Smooth muscle cell (in vitro differentiated cells): ENCODE measurements at regions not wholly inside any gene's neighbourhood (a gene's known extent, or its start where the extent isn't known, plus 50 kb on each side); places are given as distances from the start of the nearest gene placed in this dataset.

Experiments
- DNase-seq: peaks from one replicate; lab custom pipeline; 2025; ENCODE audit not compliant: unreplicated experiment; lab: John Stamatoyannopoulos, UW
- H2AFZ ChIP-seq: fragments of 200-600 bp; sonication (generic); 2 replicates; pipeline ENCODE4 v1.6.0; 2016; ENCODE audit warnings: antibody characterized with exemption, low read depth, mild to moderate bottlenecking
- H3F3A ChIP-seq: fragments of 200-600 bp; sonication (generic); 2 replicates; pipeline ENCODE4 v1.6.0; 2017; ENCODE audit warnings: antibody characterized with exemption, low read depth
- H3K27ac ChIP-seq: fragments of 200-600 bp; sonication (generic); 2 replicates; pipeline ENCODE4 v1.5.1; 2016; ENCODE audit warnings: low read depth, mild to moderate bottlenecking
- H3K27me3 ChIP-seq: fragments of 200-600 bp; sonication (generic); 2 replicates; pipeline ENCODE4 v1.6.1; 2016; ENCODE audit warnings: low read depth, mild to moderate bottlenecking
- H3K36me3 ChIP-seq: fragments of 200-600 bp; sonication (generic); 2 replicates; pipeline ENCODE4 v1.5.1; 2016; ENCODE audit warnings: low read depth
- H3K4me1 ChIP-seq: fragments of 200-600 bp; sonication (generic); 2 replicates; pipeline ENCODE4 v1.5.1; 2016; ENCODE audit warnings: low read depth
- H3K4me2 ChIP-seq: fragments of 200-600 bp; sonication (generic); 2 replicates; pipeline ENCODE4 v1.6.0; 2016; ENCODE audit warnings: mild to moderate bottlenecking
- H3K4me3 ChIP-seq: fragments of 200-600 bp; sonication (generic); 2 replicates; pipeline ENCODE4 v1.5.1; 2016; ENCODE audit warnings: mild to moderate bottlenecking
- H3K79me2 ChIP-seq: fragments of 200-600 bp; sonication (generic); 2 replicates; pipeline ENCODE4 v1.6.0; 2016; ENCODE audit warnings: low read depth, mild to moderate bottlenecking
- H3K9ac ChIP-seq: fragments of 200-600 bp; sonication (generic); 2 replicates; pipeline ENCODE4 v1.6.0; 2016; ENCODE audit warnings: low read depth
- H3K9me3 ChIP-seq: fragments of 200-600 bp; sonication (generic); replicated peaks from 2 replicates; pipeline ENCODE4 v1.5.1; 2016; ENCODE audit warnings: low read depth
- H4K20me1 ChIP-seq: fragments of 200-600 bp; sonication (generic); 2 replicates; pipeline ENCODE4 v1.6.0; 2016; ENCODE audit warnings: low read depth
- CTCF ChIP-seq: fragments of 200-600 bp; sonication (generic); IDR thresholded peaks from 2 replicates; pipeline ENCODE4 v1.5.1; 2017; ENCODE audit warnings: borderline replicate concordance, mild to moderate bottlenecking, antibody characterized with exemption; ENCODE audit not compliant: insufficient read depth, poor library complexity, severe bottlenecking
- WGBS: methylation state at CpG from one replicate; pipeline ENCODE4 v1.1.7; 2016; ENCODE audit warnings: low lambda C conversion rate; 5-methylcytosine and 5-hydroxymethylcytosine counted together

GRCh38 chr1:169005776-169006175 is 100.7 kb upstream of the ATP1B1 start:
- 78% methylated on average over 4 of the region's 4 CpGs for WGBS
- no peak overlapping the region for H3K4me2 ChIP-seq
- DNase-seq, result no peak
- peaks cover 4% of the 10 kb centered on the region for H3F3A ChIP-seq
- TF ChIP-seq CTCF, result no peak
- no peak overlapping the region for H3K4me3 ChIP-seq
- peaks cover 7% of the 10 kb centered on the region for H3K4me1 ChIP-seq
- H3K27me3 ChIP-seq, result no peaks in the 10 kb centered on the region
- no peaks in the 10 kb centered on the region for H3K79me2 ChIP-seq
- H3K36me3 ChIP-seq, result no peaks in the 10 kb centered on the region
- peak overlapping the region; percentile 0 for H2AFZ ChIP-seq
- no peaks in the 10 kb centered on the region for H3K9me3 ChIP-seq
- no peaks in the 10 kb centered on the region for H4K20me1 ChIP-seq
- no peak overlapping the region for H3K27ac ChIP-seq
- no peak overlapping the region for H3K9ac ChIP-seq

DNA sequence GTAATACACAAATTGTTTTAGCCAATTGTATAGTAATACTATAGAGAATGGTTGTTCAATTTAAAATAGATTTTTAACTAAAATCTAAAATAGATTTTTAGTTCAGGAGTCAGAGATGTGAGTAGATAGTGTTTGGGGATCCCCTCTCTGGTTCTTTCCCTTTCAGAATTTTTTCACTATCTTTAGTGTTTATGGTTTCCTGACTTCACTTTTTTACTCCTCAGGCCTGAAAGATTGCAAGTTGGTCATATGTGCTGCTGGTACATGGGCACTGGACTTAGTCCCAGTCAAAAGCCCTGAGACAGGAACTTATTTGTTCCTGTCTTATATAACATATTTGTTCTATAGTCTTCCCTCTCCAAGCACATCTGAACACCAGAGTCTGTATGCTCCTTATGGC is 96.8 kb upstream of the ATP1B1 start:
- no peaks in the 10 kb centered on the region for H3K36me3 ChIP-seq
- no peak overlapping the region for H3K4me3 ChIP-seq
- no peak for TF ChIP-seq CTCF
- peaks cover under 1% of the 10 kb centered on the region for H3F3A ChIP-seq
- DNase-seq, result no peak
- H3K4me1 ChIP-seq, result peaks cover under 1% of the 10 kb centered on the region
- H3K79me2 ChIP-seq, result no peaks in the 10 kb centered on the region
- H2AFZ ChIP-seq, result no peak overlapping the region
- no peaks in the 10 kb centered on the region for H3K27me3 ChIP-seq
- no peak overlapping the region for H3K27ac ChIP-seq
- no peak overlapping the region for H3K4me2 ChIP-seq
- H3K9me3 ChIP-seq, result no peaks in the 10 kb centered on the region
- no peaks in the 10 kb centered on the region for H4K20me1 ChIP-seq
- no peak overlapping the region for H3K9ac ChIP-seq

DNA sequence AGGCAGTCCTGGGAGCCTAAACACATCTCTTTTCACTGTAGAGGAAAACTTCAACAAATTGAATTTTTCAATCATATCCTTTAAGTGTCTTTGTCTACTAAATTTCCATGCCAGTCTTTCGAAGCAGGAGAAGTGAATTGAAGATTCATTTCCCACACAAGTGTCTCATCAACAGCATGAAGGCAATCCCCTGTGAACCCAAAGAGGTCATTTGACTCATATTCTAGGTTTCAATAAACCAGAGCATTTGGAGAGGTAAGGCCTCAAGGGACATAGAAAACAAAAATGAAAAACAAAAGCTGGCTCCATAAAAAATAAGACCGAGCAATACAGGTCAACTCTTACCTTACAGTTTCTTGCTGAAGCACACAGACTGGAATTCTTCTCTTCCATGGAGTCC is 94.1 kb upstream of the ATP1B1 start:
- Histone ChIP-seq H3K27ac (no peak overlapping the region), H3K4me3 (no peak overlapping the region), H2AFZ (no peak overlapping the region), H3K9me3 (no peaks in the 10 kb centered on the region), H3K27me3 (no peaks in the 10 kb centered on the region), H3K79me2 (no peaks in the 10 kb centered on the region), H3K36me3 (no peaks in the 10 kb centered on the region), H3K4me1 (no peaks in the 10 kb centered on the region), H3K4me2 (no peak overlapping the region), H4K20me1 (no peaks in the 10 kb centered on the region), H3K9ac (no peak overlapping the region), H3F3A (no peaks in the 10 kb centered on the region)
- TF ChIP-seq CTCF, result no peak
- no peak for DNase-seq
- 96% methylated on average over 2 of the region's 2 CpGs for whole genome bisulfite sequencing

DNA sequence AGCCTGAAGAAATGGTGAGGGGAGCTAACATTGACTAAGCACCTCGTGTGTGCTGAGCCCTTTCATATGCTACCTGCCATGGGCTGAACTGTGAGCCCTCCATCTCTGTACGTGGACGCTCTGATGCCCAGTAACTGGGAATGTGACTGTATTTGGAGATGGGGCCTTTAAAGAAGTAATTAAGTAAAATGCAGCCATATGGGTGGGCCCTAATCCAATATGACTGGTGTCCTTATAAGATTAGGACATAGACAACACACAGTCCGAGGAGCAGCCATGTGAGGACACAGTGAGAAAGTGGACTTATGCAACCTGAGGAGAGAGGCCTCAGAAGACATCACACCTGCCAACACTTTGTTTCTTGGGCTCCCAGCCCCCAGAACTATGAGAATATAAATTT is 92.7 kb upstream of the ATP1B1 start:
- TF ChIP-seq CTCF, result no peak

More for the DNA sequence above, 92.7 kb upstream of the ATP1B1 start:
- Histone ChIP-seq H2AFZ (no peak overlapping the region), H3K4me2 (no peak overlapping the region), H3K36me3 (no peaks in the 10 kb centered on the region), H3K27me3 (no peaks in the 10 kb centered on the region), H3K4me1 (no peaks in the 10 kb centered on the region), H3K4me3 (no peak overlapping the region), H3K79me2 (no peaks in the 10 kb centered on the region), H4K20me1 (no peaks in the 10 kb centered on the region), H3K9me3 (no peaks in the 10 kb centered on the region), H3K9ac (no peak overlapping the region), H3F3A (no peaks in the 10 kb centered on the region), H3K27ac (no peak overlapping the region)
- 86% methylated on average over 4 of the region's 4 CpGs for WGBS
- no peak for DNase-seq
